OCI-LY7 (cell line): ENCODE measurements at regions not wholly inside any gene's neighbourhood (a gene's known extent, or its start where the extent isn't known, plus 50 kb on each side); places are given as distances from the start of the nearest gene placed in this dataset.

Experiments
- BruUV-seq: library from RNA; stranded (reverse); fragments of 400-500 nt; replicated peaks from 2 replicates; lab custom pipeline; 2021; lab: Mats Ljungman, UMichigan
- CTCF ChIA-PET: fragments of 300-600 bp; sonication (Branson Sonifier 250); formaldehyde crosslinking; loops from one replicate; lab custom pipeline; 2022; ENCODE audit warnings: antibody characterized with exemption; ENCODE audit not compliant: unreplicated experiment; lab: Charles Lee
- POLR2A ChIA-PET: fragments of 300-600 bp; sonication (Branson Sonifier 250); formaldehyde crosslinking; loops from one replicate; lab custom pipeline; 2022; ENCODE audit warnings: antibody characterized with exemption; lab: Charles Lee
- DNase-seq: peaks from one replicate; pipeline ENCODE4 v3.0.0-alpha.2; 2015; ENCODE audit warnings: low spot score
- H2AFZ ChIP-seq: fragments of 200-600 bp; sonication (generic), shearing (Covaris generic); 2 replicates; pipeline ENCODE4 v1.6.1; 2014; ENCODE audit warnings: mild to moderate bottlenecking, antibody characterized with exemption, low read length, moderate library complexity
- H3K27ac ChIP-seq: fragments of 200-600 bp; sonication (generic); 2 replicates; pipeline ENCODE4 v1.5.1; 2014; ENCODE audit warnings: mixed run types, low read depth, mild to moderate bottlenecking, moderate library complexity, low read length, inconsistent platforms; ENCODE audit not compliant: poor library complexity, severe bottlenecking
- H3K36me3 ChIP-seq: fragments of 200-600 bp; sonication (generic); 2 replicates; pipeline ENCODE4 v1.6.1; 2014; ENCODE audit warnings: mild to moderate bottlenecking, antibody characterized with exemption, low read length, moderate library complexity, mixed read lengths; ENCODE audit not compliant: insufficient read depth
- H3K4me1 ChIP-seq: fragments of 200-600 bp; sonication (generic); 2 replicates; pipeline ENCODE4 v1.5.1; 2014; ENCODE audit warnings: mild to moderate bottlenecking, low read length; ENCODE audit not compliant: insufficient read depth, poor library complexity, severe bottlenecking
- H3K4me2 ChIP-seq: fragments of 200-600 bp; sonication (generic); 2 replicates; pipeline ENCODE4 v1.6.1; 2014; ENCODE audit warnings: mild to moderate bottlenecking, low read length
- H3K4me3 ChIP-seq: fragments of 200-600 bp; sonication (generic); 2 replicates; pipeline ENCODE4 v1.5.1; 2014; ENCODE audit warnings: mild to moderate bottlenecking, low read depth, low read length; ENCODE audit not compliant: poor library complexity, severe bottlenecking
- H3K79me2 ChIP-seq: fragments of 200-600 bp; sonication (generic); 2 replicates; pipeline ENCODE4 v1.6.1; 2016; ENCODE audit warnings: low read depth, mild to moderate bottlenecking, low read length, moderate library complexity, mixed read lengths; ENCODE audit not compliant: insufficient read depth
- H3K9me2 ChIP-seq: fragments of 200-600 bp; sonication (generic); 2 replicates; pipeline ENCODE4 v1.6.1; 2016; ENCODE audit warnings: mild to moderate bottlenecking, low read length, mixed read lengths; ENCODE audit not compliant: insufficient read depth
- H3K9me3 ChIP-seq: fragments of 200-600 bp; sonication (generic); 2 replicates; pipeline ENCODE4 v1.6.1; 2014; ENCODE audit warnings: mild to moderate bottlenecking, mixed run types, low read length, mixed read lengths
- H4K20me1 ChIP-seq: fragments of 200-600 bp; sonication (generic); 2 replicates; pipeline ENCODE4 v1.6.1; 2014; ENCODE audit warnings: mild to moderate bottlenecking, antibody characterized with exemption, low read length, moderate library complexity, mixed read lengths; ENCODE audit not compliant: insufficient read depth
- EZH2phosphoT487 ChIP-seq: fragments of 200-600 bp; sonication (generic); IDR thresholded peaks from 2 replicates; pipeline ENCODE4 v1.6.1; 2018; ENCODE audit warnings: low read depth, borderline replicate concordance, mild to moderate bottlenecking, mixed run types, antibody characterized with exemption, low read length, moderate library complexity, mixed read lengths
- intact Hi-C: fragments of 100-400 bp; cut with micrococcal nuclease; formaldehyde crosslinking; loops from one replicate; pipeline ENCODE4 v1.10.0; 2022; ENCODE audit not compliant: unreplicated experiment
- TF ChIP-seq, protein P1 (sequence below): fragments of 200-600 bp; sonication (generic); conservative IDR thresholded peaks from 2 replicates; pipeline ENCODE4 v1.5.1; 2014; ENCODE audit warnings: mild to moderate bottlenecking, antibody characterized with exemption, low read length, moderate library complexity, mixed read lengths

DNA sequence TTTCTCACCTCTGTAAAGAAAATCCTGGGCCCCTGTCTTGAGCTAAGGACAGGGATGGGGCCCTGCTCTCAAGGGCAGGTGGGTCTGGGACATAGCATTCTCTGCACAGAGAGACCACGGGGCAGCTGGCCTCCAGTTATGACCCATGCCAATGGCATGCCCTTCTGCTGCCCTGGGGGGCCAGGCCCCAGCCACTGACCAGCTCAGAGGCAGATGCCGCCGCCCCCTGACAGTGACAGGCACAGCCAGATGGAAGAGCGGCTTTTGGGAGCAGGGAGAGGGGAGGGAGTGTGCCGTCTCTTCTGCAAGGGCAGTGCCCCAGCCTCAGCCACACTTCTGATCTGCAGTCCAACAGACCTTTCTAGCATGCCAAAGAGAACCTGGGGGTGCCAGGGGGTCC lies 114.8 kb upstream of the NAV2 start:
- Histone ChIP-seq H3K9me3 (no peaks in the 10 kb centered on the region), H3K4me2 (no peak overlapping the region), H3K79me2 (no peaks in the 10 kb centered on the region), H3K27ac (no peak overlapping the region), H4K20me1 (no peaks in the 10 kb centered on the region), H3K4me1 (no peaks in the 10 kb centered on the region), H3K4me3 (no peak overlapping the region), H3K9me2 (no peaks in the 10 kb centered on the region), H2AFZ (no peak overlapping the region), H3K36me3 (no peaks in the 10 kb centered on the region)
- no peak for DNase-seq
- TF ChIP-seq, protein P1, sequence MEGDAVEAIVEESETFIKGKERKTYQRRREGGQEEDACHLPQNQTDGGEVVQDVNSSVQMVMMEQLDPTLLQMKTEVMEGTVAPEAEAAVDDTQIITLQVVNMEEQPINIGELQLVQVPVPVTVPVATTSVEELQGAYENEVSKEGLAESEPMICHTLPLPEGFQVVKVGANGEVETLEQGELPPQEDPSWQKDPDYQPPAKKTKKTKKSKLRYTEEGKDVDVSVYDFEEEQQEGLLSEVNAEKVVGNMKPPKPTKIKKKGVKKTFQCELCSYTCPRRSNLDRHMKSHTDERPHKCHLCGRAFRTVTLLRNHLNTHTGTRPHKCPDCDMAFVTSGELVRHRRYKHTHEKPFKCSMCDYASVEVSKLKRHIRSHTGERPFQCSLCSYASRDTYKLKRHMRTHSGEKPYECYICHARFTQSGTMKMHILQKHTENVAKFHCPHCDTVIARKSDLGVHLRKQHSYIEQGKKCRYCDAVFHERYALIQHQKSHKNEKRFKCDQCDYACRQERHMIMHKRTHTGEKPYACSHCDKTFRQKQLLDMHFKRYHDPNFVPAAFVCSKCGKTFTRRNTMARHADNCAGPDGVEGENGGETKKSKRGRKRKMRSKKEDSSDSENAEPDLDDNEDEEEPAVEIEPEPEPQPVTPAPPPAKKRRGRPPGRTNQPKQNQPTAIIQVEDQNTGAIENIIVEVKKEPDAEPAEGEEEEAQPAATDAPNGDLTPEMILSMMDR: no peak
- intact Hi-C loops: no loop called here
- ChIA-PET CTCF (no interaction called here), POLR2A (interaction anchor here (0.7 kb wide), 1 partner anchor 8 kb away, joined by 3 read pairs; no protein-coding TSS in a partner anchor)
- BruUV-seq: no TSS peak

DNA sequence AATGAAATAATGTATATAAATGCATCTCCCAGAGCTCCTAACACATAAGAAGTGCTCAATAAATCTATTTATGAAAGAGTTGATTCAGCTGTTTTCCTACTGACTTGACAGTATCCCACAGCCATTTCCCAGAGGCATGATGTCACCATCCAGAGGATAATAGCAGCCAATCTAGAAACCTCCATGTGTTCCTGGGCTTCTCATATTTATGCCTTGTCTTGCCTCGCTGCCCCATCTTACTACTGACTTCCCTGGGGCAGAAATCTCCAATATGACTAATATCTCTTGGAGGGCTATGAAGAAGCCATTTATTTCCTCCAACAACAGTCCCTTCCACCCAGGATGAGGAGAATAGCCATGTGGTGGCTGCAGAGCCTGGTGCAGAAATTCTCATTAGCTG lies 115.4 kb upstream of the NAV2 start:
- Histone ChIP-seq H3K9me2 (no peaks in the 10 kb centered on the region), H3K36me3 (no peaks in the 10 kb centered on the region), H2AFZ (no peak overlapping the region), H3K9me3 (no peaks in the 10 kb centered on the region), H4K20me1 (no peaks in the 10 kb centered on the region), H3K4me1 (no peaks in the 10 kb centered on the region), H3K4me3 (no peak overlapping the region), H3K4me2 (no peak overlapping the region), H3K27ac (no peak overlapping the region), H3K79me2 (no peaks in the 10 kb centered on the region)
- CTCF ChIA-PET: no interaction called here
- intact Hi-C loops: no loop called here
- TF ChIP-seq, protein P1: no peak
- TF ChIP-seq EZH2phosphoT487: no peak
- DNase-seq: no peak
- POLR2A ChIA-PET: no interaction called here
- no TSS peak for BruUV-seq

DNA sequence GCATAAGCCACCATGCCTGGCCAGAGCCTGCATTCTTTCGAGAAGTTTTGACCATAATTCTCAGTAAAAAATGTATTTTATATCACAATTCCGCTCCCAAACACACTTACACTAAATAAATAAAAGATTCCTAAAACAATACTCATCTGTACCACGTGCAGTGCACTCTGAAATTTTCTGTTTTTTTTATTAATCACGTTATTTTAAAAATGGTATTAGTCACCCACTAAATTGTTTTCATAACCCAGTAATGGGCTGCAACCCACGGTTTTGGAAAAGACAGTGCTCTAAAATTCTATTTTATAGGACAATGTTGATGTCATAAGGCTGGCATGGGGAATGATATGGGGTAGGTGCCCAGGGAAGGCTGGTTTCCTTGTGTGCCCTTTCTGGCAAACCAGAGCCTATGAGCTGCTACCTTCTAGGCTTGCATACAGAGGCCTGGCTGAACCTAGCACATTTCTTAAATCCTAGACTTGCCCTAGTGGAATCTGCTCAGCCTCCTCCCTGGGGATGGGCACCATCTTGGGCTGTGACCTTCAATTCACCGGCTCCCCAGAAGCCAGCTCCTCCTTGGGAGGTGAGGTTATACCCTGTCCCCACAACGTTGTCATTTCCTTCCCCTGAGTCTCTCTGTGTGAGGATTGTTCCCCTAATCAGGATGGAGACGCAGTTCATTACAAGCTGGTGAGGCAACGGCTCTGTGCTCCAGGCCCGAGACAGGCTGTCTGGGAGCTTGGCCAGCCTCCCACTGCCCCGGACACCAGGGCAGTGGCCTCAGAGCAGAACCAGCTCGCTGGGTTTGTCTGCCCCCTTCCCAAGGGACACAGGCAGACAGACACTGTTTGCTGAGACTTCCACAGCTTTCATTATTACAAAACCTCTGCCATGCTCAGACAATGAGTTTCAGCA lies 116.5 kb upstream of the NAV2 start:
- Histone ChIP-seq H3K4me2 (no peak overlapping the region), H3K9me2 (no peaks in the 10 kb centered on the region), H3K4me3 (no peak overlapping the region), H3K9me3 (no peaks in the 10 kb centered on the region), H3K4me1 (no peaks in the 10 kb centered on the region), H2AFZ (no peak overlapping the region), H4K20me1 (no peaks in the 10 kb centered on the region), H3K36me3 (no peaks in the 10 kb centered on the region), H3K79me2 (no peaks in the 10 kb centered on the region), H3K27ac (no peak overlapping the region)
- ChIA-PET CTCF (no interaction called here), POLR2A (no interaction called here)
- TF ChIP-seq, protein P1: no peak
- no peak for TF ChIP-seq EZH2phosphoT487
- intact Hi-C loops: no loop called here
- no TSS peak for BruUV-seq
- DNase-seq: no peak
